Stimulated activated CD8-positive, alpha-beta memory T cell treated with anti-CD3 and anti-CD28 coated beads, Interleukin-15, amount 100 ng/mL, for 48 hours (primary cell): ENCODE measurements at regions not wholly inside any gene's neighbourhood (a gene's known extent, or its start where the extent isn't known, plus 50 kb on each side); places are given as distances from the start of the nearest gene placed in this dataset.
"Not testable (repeated sequence)": the region's sequence is repeated elsewhere in the genome, so short reads cannot be mapped to it uniquely, and the experiment has no call there.

ENCODE experiments used
- DNase-seq, 2 donors: peaks; one replicate each; pipeline ENCODE4 v3.0.0-alpha.2; 2020; ENCODE audit warnings: low read depth in 2 of 2

- DNase-seq: no peak
Observed at GRCh38 chr11:87465716-87466115, 428.0 kb downstream of the TMEM135 start.

GRCh38 chr11:87463486-87464102 is 425.9 kb downstream of the TMEM135 start:
- DNase-seq: no peak

GRCh38 chr11:87462171-87462570 is 424.4 kb downstream of the TMEM135 start:
- no peak for DNase-seq

GRCh38 chr11:87460842-87461637 is 423.3 kb downstream of the TMEM135 start:
- DNase-seq: no peak

GRCh38 chr11:87460279-87460678 is 422.5 kb downstream of the TMEM135 start:
- no peak for DNase-seq

GRCh38 chr11:87459351-87459750 is 421.6 kb downstream of the TMEM135 start:
- no peak for DNase-seq

GRCh38 chr11:87456499-87456898 is 418.8 kb downstream of the TMEM135 start:
- DNase-seq: no peak

- no peak for DNase-seq
Observed at GRCh38 chr11:87455180-87455579, 417.4 kb downstream of the TMEM135 start.

- no peak for DNase-seq
Observed at GRCh38 chr11:87454241-87454640, 416.5 kb downstream of the TMEM135 start.

GRCh38 chr11:87453531-87454089 is 415.9 kb downstream of the TMEM135 start:
- no peak for DNase-seq

GRCh38 chr11:87452025-87452424 is 414.3 kb downstream of the TMEM135 start:
- DNase-seq: not testable (repeated sequence)

GRCh38 chr11:87451395-87451794 is 413.7 kb downstream of the TMEM135 start:
- DNase-seq: no peak

GRCh38 chr11:87447606-87448005 is 409.9 kb downstream of the TMEM135 start:
- no peak for DNase-seq

GRCh38 chr11:87444993-87445392 is 407.3 kb downstream of the TMEM135 start:
- DNase-seq: no peak

- DNase-seq: no peak
Observed at GRCh38 chr11:87443707-87444106, 406.0 kb downstream of the TMEM135 start.

GRCh38 chr11:87440076-87440770 is 402.5 kb downstream of the TMEM135 start:
- DNase-seq: no peak

GRCh38 chr11:87438416-87438815 is 400.7 kb downstream of the TMEM135 start:
- DNase-seq: no peak

GRCh38 chr11:87437844-87438223 is 400.1 kb downstream of the TMEM135 start:
- no peak for DNase-seq

- DNase-seq: no peak
Observed at GRCh38 chr11:87437133-87437843, 399.6 kb downstream of the TMEM135 start.

- no peak for DNase-seq
Observed at GRCh38 chr11:87432022-87432421, 394.3 kb downstream of the TMEM135 start.

GRCh38 chr11:87431392-87431791 is 393.7 kb downstream of the TMEM135 start:
- DNase-seq: no peak

- DNase-seq: no peak
Observed at GRCh38 chr11:87430821-87431220, 393.1 kb downstream of the TMEM135 start.
